Upper lobe of left lung (tissue), 6 donors: ENCODE measurements at regions not wholly inside any gene's neighbourhood (a gene's known extent, or its start where the extent isn't known, plus 50 kb on each side); places are given as distances from the start of the nearest gene placed in this dataset.
A peak's percentile ranks its signal among the peaks of the same experiment; 100 is the strongest.

Source experiments
- ATAC-seq, 2 donors: fragments of 200-7000 bp; cut with Tn5 transposase; one replicate each; pipeline ENCODE4 v1.9.1; 2022; ENCODE audit warnings: mild to moderate bottlenecking in 2 of 2, moderate library complexity in 2 of 2; ENCODE audit not compliant: low FRiP score in 2 of 2
- DNase-seq, 2 donors: peaks; one replicate each; pipeline ENCODE4 v3.0.0-alpha.2; 2019 to 2020
- H3K27ac ChIP-seq, 4 donors: fragments of 200-600 bp; sonication (generic); one replicate each; pipeline ENCODE4 v1.5.1; 2016 to 2019
- H3K27me3 ChIP-seq, 4 donors: fragments of 200-600 bp; sonication (generic); one replicate each; pipeline ENCODE4 v1.5.1; 2017 to 2019
- H3K36me3 ChIP-seq, 4 donors: fragments of 200-600 bp; sonication (generic); one replicate each; pipeline ENCODE4 v1.5.1; 2016 to 2019
- H3K4me1 ChIP-seq, 4 donors: fragments of 200-600 bp; sonication (generic); one replicate each; pipeline ENCODE4 v1.5.1; 2018 to 2019
- H3K4me3 ChIP-seq, 4 donors: fragments of 200-600 bp; sonication (generic); one replicate each; pipeline ENCODE4 v1.5.1; 2017 to 2019; ENCODE audit warnings: mild to moderate bottlenecking in 2 of 4, moderate library complexity in 1 of 4
- H3K9me3 ChIP-seq, 4 donors: fragments of 200-600 bp; sonication (generic); one replicate each; pipeline ENCODE4 v1.5.1; 2018 to 2019
- CTCF ChIP-seq, 6 experiments: fragments of 450-650 bp in 4 of 6; fragments of 200-600 bp in 2 of 6; sonication (generic) in 2 of 6; IDR thresholded peaks; one replicate each; pipeline ENCODE4 v1.5.1; 2016 to 2019; ENCODE audit warnings: antibody characterized with exemption in 6 of 6
- EP300 ChIP-seq, 4 donors: sonication (generic); formaldehyde crosslinking; IDR thresholded peaks; one replicate each; pipeline ENCODE4 v1.5.1; 2017; ENCODE audit warnings: antibody characterized with exemption in 4 of 4, control low read depth in 2 of 4
- POLR2A ChIP-seq, 4 donors: fragments of 450-650 bp; IDR thresholded peaks; one replicate each; pipeline ENCODE4 v1.5.1; 2016 to 2017; ENCODE audit warnings: antibody characterized with exemption in 4 of 4, mild to moderate bottlenecking in 2 of 4
- POLR2AphosphoS5 ChIP-seq, 2 donors: sonication (generic); formaldehyde crosslinking; IDR thresholded peaks; one replicate each; pipeline ENCODE4 v1.5.1; 2017; ENCODE audit warnings: antibody characterized with exemption in 2 of 2
- WGBS, 2 donors: methylation state at CpG; one replicate each; pipeline ENCODE4 v1.1.5; 2017 to 2018; 5-methylcytosine and 5-hydroxymethylcytosine counted together
- donor health status: DM: no; HTN: no; CAD: no; lungs with moderate emphysema.
- donor health status: DM: no; HTN: yes; CAD: no; lungs with severe emphysema.

DNA sequence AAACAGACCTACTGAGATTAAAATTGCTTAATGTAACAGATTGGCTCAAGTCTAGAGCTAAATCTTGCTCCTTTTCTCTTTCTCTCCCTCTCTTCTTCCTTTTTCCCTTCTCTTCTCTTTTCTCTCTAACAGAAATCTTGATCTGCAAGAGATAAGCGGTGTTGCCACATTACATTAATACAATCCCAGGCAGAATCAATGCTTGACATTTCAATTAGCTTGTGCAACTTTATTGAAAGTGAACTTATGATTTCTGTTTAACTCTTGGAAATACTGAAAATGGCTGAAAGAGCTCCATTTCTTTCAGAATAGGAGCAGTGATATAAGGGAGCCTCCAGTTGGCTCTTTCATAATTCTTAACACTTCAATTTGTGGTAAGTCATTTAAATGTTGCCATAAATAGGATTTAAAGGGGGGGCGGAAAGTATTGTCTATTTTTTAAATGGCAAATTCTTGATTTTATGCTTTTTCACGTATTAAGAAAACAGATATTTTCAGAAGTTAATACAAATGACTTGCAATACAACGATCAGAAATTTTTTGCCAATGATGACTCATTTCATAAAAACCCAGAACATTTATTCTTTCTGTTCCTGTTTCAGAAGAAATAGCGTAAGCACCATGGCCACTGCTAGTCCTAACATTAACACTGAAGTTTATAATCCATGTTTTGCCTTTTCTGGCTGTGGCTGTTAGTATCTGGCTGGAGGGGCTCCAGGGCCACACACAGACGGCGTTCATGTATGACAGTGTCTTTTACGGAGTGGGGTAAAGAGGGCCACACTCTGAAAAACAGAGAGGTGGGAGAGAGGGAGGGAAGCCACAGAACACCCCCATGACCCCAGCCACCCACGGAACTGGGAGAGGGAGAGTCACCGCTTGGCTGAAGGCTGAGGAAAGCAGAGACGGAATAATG lies 115.7 kb upstream of the FAT1 start:
- peak overlapping the region; percentile 28 to 81 (median 71) for H3K27ac ChIP-seq
- DNase-seq (no peak), ATAC-seq (peak; percentile 65 to 73)
- peaks cover 0 to 5% (median 1%) of the 10 kb centered on the region in 4 donors for H3K4me1 ChIP-seq
- 76 to 79% methylated on average over 11 of the region's 11 CpGs for WGBS, 2 donors
- H3K9me3 ChIP-seq, result no peaks in the 10 kb centered on the region
- H3K4me3 ChIP-seq, result peak overlapping the region in 1 of 4 donors; percentile 1
- no peaks in the 10 kb centered on the region for H3K27me3 ChIP-seq
- no peaks in the 10 kb centered on the region for H3K36me3 ChIP-seq
- TF ChIP-seq CTCF (IDR thresholded peaks at IDR 0.05) (no peak), POLR2AphosphoS5 (IDR thresholded peaks at IDR 0.05) (no peak), EP300 (IDR thresholded peaks at IDR 0.05) (no peak)

DNA sequence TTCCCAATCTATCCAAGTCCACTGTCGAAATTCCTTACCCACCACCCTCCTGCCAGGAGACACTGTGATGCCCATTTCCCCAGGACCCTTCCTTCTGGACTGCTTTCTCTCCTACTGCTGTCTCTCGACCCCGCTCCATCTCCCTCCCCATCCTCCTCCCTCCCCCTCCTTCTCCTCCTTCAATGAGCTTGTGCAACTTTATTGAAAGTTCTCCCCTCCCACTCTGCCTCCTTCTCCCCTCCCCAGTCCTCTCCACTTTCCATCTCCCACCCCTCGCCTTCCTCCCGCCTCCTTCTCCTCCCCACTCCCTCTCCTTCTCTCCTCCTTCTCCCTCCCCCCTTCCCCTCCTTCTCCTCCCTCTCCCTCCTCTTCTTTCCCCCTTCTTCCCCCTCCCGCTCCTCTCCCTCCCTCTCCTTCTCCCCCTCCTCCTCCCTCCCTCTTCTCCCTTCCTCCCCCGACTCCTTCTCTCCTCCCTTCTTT lies 116.6 kb upstream of the FAT1 start:
- DNase-seq, result no peak
- Histone ChIP-seq H3K4me3 (peak overlapping the region in 1 of 4 donors; percentile 1), H3K9me3 (no peaks in the 10 kb centered on the region), H3K36me3 (no peaks in the 10 kb centered on the region), H3K27ac (peak overlapping the region in 3 of 4 donors; percentile 69 to 81 (median 73)), H3K4me1 (peaks cover 2 to 11% (median 9%) of the 10 kb centered on the region in 4 donors), H3K27me3 (no peaks in the 10 kb centered on the region)
- peak; percentile 62 to 89 for ATAC-seq
- TF ChIP-seq POLR2AphosphoS5 (IDR thresholded peaks at IDR 0.05) (no peak), POLR2A (IDR thresholded peaks at IDR 0.05) (no peak), EP300 (IDR thresholded peaks at IDR 0.05) (no peak), CTCF (IDR thresholded peaks at IDR 0.05) (no peak)
- 83 to 86% methylated on average over 4 to 7 of the region's 7 CpGs for WGBS, 2 donors

DNA sequence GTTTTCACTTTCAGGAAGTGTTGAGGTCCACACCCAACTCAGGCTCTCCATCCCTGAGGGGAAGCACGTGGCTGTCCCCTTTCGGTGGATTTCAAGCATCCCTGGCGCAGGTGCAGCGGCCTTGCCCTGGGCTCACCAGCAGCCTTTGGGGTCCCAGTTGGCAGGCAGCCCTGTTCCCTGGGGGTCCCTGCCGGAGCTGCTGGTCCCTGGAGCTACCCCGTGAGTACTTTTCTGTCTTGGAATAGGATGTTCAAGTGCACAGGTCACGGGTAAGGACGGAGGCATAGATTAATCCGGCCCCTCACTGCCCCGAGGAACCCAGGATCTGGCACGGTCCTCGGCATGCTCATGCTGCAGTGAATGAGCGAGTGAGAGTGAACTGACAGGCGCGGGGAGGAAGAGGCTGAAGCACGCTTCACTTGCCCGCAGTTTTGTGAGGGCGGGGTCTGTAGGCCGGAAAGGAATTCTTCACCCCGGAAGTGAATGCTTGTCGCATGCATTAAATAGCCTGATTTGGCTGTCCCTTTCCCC lies 117.2 kb upstream of the FAT1 start:
- peak in 1 of 2 donors; percentile 46 for ATAC-seq
- TF ChIP-seq CTCF (IDR thresholded peaks at IDR 0.05) (no peak), EP300 (IDR thresholded peaks at IDR 0.05) (no peak), POLR2A (IDR thresholded peaks at IDR 0.05) (no peak), POLR2AphosphoS5 (IDR thresholded peaks at IDR 0.05) (no peak)

GRCh38 chr4:186844059-186844681 lies 120.5 kb upstream of the FAT1 start:
- Histone ChIP-seq H3K27ac (peak overlapping the region; percentile 43 to 71 (median 62)), H3K36me3 (no peaks in the 10 kb centered on the region), H3K27me3 (no peaks in the 10 kb centered on the region), H3K9me3 (no peaks in the 10 kb centered on the region), H3K4me3 (peak overlapping the region in 2 of 4 donors; percentile 12 to 25), H3K4me1 (peaks cover 3 to 14% (median 9%) of the 10 kb centered on the region in 4 donors)
- TF ChIP-seq CTCF (IDR thresholded peaks at IDR 0.05) (no peak), EP300 (IDR thresholded peaks at IDR 0.05) (no peak), POLR2A (IDR thresholded peaks at IDR 0.05) (no peak), POLR2AphosphoS5 (IDR thresholded peaks at IDR 0.05) (no peak)
- 30 to 43% methylated on average over 8 of the region's 8 CpGs for WGBS, 2 donors
- DNase-seq, result no peak
- ATAC-seq, result peak; percentile 71 to 74

More for the DNA sequence above, 117.2 kb upstream of the FAT1 start:
- DNase-seq, result peak in 1 of 2 donors; percentile 58
- Histone ChIP-seq H3K9me3 (no peaks in the 10 kb centered on the region), H3K4me1 (peaks cover 3 to 14% (median 9%) of the 10 kb centered on the region in 4 donors), H3K4me3 (peak overlapping the region in 1 of 4 donors; percentile 15), H3K27me3 (no peaks in the 10 kb centered on the region), H3K36me3 (no peaks in the 10 kb centered on the region), H3K27ac (peak overlapping the region in 2 of 4 donors; percentile 8 to 10)
- WGBS, 2 donors, result 76 to 86% methylated on average over 17 to 21 of the region's 21 CpGs
